HL-60 (cell line): ENCODE measurements at regions not wholly inside any gene's neighbourhood (a gene's known extent, or its start where the extent isn't known, plus 50 kb on each side); places are given as distances from the start of the nearest gene placed in this dataset.

Source experiments
- DNase-seq, 2 experiments: peaks; one replicate each; pipeline ENCODE4 v3.0.0-alpha.2; 2010 to 2020; ENCODE audit warnings: low read depth in 1 of 2, low spot score in 1 of 2
- H3K27ac ChIP-seq: fragments of 250-450 bp; sonication (Bioruptor Pico); replicated peaks from 2 replicates; pipeline ENCODE4 v1.5.1; 2020; ENCODE audit warnings: mild to moderate bottlenecking, moderate library complexity
- H3K27me3 ChIP-seq: fragments of 250-450 bp; sonication (Bioruptor Pico); 2 replicates; pipeline ENCODE4 v1.5.1; 2021; ENCODE audit warnings: mild to moderate bottlenecking, moderate library complexity; ENCODE audit not compliant: insufficient read depth, poor library complexity, severe bottlenecking
- H3K4me3 ChIP-seq: replicated peaks from 2 replicates; pipeline ENCODE4 v1.5.1; 2011; ENCODE audit warnings: mild to moderate bottlenecking, control low read depth, low read length; ENCODE audit not compliant: insufficient read depth
- CTCF ChIP-seq: IDR thresholded peaks from one replicate; pipeline ENCODE4 v1.5.1; 2011; ENCODE audit warnings: low read length, control low read depth, inconsistent platforms; ENCODE audit not compliant: insufficient read depth
- GABPA ChIP-seq: IDR thresholded peaks from 2 replicates; pipeline ENCODE4 v1.6.1; 2012; ENCODE audit warnings: low read depth
- POLR2AphosphoS5 ChIP-seq: IDR thresholded peaks from 2 replicates; pipeline ENCODE4 v1.6.1; 2012; ENCODE audit warnings: low read depth
- REST ChIP-seq: IDR thresholded peaks from 2 replicates; pipeline ENCODE4 v1.6.1; 2012; ENCODE audit warnings: low read depth; ENCODE audit not compliant: insufficient replicate concordance
- SPI1 ChIP-seq: IDR thresholded peaks from 2 replicates; pipeline ENCODE4 v1.6.1; 2012; ENCODE audit warnings: low read depth, mild to moderate bottlenecking, borderline replicate concordance

DNA sequence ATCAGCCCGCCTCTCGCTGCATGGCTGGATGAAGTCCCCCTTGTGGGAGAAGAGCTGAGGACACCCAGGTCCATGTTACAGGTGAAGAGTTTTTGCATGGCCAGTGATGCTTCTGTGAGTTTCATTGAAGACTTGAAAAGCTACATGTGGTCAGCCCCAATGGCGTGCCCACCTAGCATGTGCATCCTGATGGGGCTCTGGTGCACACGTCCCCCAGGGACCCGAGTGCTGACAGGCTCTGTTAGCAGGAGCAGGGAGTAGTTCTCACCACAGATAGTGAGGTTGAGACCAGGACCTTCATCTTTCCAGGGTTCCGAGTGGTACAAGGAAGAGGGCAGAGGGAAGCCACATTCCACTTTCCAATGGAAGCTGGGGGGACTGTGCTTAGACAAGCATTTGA is 184.8 kb upstream of the C1orf174 start:
- TF ChIP-seq GABPA (no peak), CTCF (no peak), REST (no peak), SPI1 (no peak), POLR2AphosphoS5 (no peak)
- H3K4me3 ChIP-seq: no peak overlapping the region
- no peak overlapping the region for H3K27ac ChIP-seq
- H3K27me3 ChIP-seq: no peaks in the 10 kb centered on the region
- no peak for DNase-seq

DNA sequence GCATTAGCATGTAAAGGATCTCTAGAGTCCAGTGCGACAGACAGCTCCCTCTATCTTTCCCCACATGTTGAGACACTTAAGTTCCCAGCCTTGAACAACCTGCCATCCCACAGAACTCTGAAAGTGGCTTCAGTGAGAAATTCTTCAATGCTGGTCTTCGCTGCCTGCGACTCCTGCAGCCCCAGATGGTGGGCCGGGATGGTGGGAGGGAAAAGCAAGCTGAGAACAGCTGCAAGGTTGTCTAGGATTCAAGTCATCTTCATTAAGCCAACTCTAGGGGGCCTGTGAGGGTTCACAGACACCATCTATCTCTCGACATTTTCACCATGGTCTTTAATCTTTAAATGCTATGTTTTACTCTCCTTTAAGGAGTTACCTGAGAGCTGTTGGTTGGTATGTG is 185.5 kb upstream of the C1orf174 start:
- TF ChIP-seq GABPA: no peak
- TF ChIP-seq SPI1: no peak
- TF ChIP-seq REST: no peak
- no peak for TF ChIP-seq CTCF
- TF ChIP-seq POLR2AphosphoS5: no peak
- no peak for DNase-seq
- H3K27ac ChIP-seq: no peak overlapping the region
- H3K4me3 ChIP-seq: no peak overlapping the region
- no peaks in the 10 kb centered on the region for H3K27me3 ChIP-seq

DNA sequence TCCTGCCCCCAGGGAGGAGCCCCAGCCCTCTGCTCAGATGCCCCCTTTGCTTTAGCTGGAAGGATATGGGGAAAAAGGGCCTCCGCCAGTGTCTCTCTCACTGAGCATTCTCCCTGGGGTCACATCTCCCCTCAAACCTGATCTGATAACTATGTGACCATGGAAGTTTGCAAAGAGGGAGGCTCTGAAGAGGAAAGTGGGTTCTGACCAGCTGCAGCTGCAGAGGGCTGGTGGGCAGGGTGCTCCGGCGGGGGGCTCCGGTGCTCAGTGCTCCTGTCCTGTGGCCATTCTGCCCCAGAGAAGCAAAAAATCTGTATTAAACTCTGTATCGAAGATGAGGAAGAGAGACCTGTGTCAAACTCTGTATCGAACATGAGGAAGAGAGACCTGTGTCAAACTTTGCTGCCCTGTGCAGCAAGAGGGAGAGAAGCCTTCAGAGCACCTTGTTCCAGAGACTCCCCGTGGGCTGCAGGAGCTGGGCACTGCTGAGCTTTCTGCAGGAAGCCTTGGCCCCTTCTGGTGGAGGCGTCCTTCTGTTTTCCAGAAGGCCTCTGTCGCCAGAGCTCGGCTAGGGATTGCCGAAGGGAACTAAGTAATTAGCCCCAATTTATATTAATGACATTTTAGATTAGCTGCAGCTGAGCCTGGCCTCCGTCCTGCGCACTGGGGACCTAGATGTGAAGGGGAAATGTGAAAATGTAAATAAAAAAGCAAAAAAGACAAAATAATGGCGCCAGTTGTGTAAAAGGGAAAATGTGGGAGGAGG is 186.2 kb upstream of the C1orf174 start:
- Histone ChIP-seq H3K27me3 (no peaks in the 10 kb centered on the region), H3K4me3 (no peak overlapping the region), H3K27ac (no peak overlapping the region)
- no peak for TF ChIP-seq POLR2AphosphoS5
- TF ChIP-seq SPI1: no peak
- TF ChIP-seq GABPA: no peak
- TF ChIP-seq REST: no peak
- TF ChIP-seq CTCF: no peak
- DNase-seq: no peak
